MM.1S (cell line): ENCODE measurements at regions not wholly inside any gene's neighbourhood (a gene's known extent, or its start where the extent isn't known, plus 50 kb on each side); places are given as distances from the start of the nearest gene placed in this dataset.

ENCODE experiments used
- EZH2phosphoT487 ChIP-seq: fragments of 300-600 bp; sonication (generic); IDR thresholded peaks from 2 replicates; pipeline ENCODE4 v1.6.1; 2018; ENCODE audit warnings: antibody characterized with exemption, low read length
- TF ChIP-seq, protein P1 (sequence below): fragments of 300-600 bp; sonication (generic); IDR thresholded peaks from 2 replicates; pipeline ENCODE4 v1.5.1; 2016; ENCODE audit warnings: antibody characterized with exemption, low read length, mixed read lengths

DNA sequence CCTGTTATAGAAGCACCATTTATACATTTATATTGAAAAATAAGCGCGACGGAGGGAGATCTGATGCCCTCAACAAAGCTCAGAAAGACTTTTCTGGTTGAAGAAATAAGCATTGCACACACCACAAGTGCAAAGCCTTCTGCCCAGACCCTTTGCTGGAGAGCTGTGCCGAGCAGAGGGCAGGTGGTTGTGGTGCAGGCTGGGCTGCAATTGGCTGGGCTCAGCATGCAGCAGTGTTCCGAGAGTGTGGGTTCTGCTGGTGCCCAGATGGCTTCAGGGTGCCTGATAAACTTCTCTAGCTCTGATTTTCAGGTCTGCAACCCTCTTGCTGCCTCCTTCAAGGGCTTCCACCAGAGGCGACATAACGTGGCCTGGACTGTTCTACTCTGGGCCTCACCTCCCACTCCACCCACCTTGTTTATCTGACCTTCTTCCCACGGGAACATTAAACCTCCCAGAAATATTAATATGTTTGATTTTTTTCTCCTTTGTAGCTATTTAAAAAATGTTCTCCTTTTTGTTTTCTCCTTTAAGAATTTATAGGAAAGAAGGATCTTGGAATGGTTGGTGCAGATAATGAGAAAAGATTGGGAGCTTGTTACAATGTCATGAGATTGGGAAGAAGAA lies 113.6 kb upstream of the ITGA6 start:
- TF ChIP-seq, protein P1, sequence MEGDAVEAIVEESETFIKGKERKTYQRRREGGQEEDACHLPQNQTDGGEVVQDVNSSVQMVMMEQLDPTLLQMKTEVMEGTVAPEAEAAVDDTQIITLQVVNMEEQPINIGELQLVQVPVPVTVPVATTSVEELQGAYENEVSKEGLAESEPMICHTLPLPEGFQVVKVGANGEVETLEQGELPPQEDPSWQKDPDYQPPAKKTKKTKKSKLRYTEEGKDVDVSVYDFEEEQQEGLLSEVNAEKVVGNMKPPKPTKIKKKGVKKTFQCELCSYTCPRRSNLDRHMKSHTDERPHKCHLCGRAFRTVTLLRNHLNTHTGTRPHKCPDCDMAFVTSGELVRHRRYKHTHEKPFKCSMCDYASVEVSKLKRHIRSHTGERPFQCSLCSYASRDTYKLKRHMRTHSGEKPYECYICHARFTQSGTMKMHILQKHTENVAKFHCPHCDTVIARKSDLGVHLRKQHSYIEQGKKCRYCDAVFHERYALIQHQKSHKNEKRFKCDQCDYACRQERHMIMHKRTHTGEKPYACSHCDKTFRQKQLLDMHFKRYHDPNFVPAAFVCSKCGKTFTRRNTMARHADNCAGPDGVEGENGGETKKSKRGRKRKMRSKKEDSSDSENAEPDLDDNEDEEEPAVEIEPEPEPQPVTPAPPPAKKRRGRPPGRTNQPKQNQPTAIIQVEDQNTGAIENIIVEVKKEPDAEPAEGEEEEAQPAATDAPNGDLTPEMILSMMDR = no peak
- TF ChIP-seq EZH2phosphoT487 = no peak
